ENCODE measurements at regions not wholly inside any gene's neighbourhood (a gene's known extent, or its start where the extent isn't known, plus 50 kb on each side); places are given as distances from the start of the nearest gene placed in this dataset.

DNA sequence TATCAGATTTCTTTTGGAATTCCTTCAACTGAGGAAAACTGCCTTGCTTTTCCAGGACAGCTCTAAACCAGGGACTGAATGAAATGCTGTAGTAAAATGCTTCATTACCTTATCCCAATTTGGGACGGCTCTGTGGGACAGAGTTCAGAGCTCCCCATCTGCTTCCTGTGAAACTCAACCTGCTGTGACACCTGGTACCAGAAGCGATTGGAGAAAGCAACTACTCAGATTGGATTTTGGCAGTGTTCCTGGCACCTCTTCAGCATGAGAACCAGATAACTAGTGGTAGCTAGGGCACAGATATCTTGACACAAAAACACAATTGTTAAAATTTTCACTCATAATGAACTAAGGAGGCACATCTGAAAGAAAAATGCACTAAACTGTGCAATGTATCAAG, 539.1 kb downstream of the SI start:
- DNase-seq: no peak

DNA sequence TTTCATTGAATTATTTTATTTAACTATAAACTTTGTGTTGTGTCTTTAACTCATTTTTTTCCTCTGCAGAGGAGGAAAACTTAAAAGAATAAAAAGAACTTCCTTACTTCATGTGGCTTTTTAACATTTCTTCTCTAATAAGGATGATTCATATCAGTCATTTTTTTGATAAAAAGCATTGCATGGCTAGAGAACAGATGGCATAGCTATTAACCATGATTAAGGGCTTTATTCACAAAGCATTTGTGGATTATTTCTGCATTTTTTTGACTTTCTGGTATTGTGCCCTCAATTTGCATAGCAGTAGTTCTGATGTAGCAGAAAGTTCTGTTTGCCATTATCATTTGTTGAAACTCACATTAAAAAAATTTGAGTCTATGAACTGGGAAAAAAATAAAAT, 540.8 kb downstream of the SI start:
- no peak for DNase-seq

GRCh38 chr3:164533275-164533674, 545.0 kb downstream of the SI start:
- DNase-seq: no peak

DNA sequence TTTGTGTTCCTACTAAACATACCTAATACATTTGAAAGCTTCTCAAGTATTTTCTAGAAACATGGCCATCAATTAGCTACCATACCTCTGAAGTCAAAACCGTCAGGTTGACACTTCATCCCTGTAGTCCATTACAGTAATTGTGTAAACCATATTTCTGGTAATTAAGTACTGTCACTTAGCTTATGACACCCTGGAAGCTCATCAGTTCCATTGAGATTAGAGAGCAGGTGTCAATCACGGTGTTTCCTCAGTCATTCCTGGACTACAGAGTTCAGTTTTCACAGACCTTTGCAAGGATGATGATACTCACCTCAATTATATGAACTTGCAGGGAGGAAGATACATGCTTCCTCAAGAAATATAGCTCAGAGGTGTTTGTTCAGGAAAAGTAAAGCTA, 552.0 kb downstream of the SI start:
- no peak for DNase-seq

DNA sequence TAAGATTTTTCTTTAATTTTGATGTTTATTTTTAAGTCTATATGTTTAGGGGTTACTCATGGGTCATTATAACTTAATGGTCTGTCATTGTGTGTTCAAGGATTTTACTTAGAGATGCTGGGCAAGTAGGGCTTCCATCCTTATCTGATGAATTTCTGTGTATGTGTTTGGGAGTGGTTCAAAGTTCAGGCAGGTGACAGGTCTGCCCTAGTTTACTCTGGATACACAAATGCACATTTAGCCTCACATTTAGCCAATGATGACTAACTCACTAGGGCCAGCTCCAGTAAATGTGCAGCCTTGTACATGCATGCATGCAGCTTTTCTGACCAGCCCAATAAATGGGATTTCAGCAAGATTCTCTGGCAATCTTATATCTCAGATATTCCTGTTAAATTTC, 554.1 kb downstream of the SI start:
- DNase-seq: no peak

DNA sequence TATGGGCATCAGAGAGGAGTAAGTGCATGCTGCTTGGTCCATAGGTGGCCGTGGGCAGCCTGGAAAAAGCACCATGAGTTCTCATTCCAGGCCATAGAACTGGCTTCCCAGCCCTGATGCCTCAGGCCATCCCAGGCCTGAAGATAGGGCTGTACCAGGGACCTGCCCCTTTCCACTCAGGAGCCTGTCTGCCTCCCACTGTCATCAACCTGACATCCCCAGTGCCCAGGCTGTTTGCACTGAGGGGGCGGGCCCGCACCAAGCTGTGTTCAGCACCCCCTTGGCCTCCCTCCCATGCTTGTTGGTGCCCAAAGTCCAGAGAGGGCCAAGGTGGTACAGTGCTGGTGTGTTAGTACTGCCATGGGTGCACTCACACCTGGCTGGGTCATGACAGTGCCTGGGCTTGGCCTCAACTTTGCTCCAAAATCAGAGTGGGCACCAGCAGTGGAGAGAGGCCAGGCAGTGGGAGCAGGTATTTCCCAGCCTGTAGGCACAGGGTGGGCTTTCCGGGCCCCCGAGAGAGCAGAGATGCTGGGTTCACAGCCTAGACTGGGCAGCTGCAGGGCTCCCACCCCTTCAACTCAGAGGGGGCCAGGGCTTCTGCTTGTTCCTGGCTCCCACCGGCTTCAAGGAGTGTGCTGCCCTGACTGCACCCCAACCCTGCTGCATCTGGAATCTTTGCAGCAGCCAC, 556.1 kb downstream of the SI start:
- DNase-seq: no peak

DNA sequence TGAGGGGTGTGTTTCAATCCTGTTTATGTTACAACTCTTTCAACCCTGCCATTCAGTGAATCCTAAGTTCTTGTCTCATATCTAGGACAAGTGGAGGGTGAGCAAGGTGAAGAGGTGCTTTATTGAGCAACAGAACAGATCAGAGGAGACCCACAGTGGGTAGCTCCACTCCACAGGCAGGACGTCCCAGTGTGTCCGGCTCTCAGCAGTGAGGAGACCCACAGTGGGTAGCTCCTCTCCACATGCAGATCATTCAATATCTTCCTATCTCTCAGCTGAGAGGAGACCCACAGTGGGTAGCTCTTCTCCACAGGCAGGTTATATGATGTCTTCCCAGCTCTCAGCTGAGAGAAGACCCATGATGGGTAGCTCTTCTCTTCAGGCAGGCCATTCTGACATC, 556.7 kb downstream of the SI start:
- no peak for DNase-seq

DNA sequence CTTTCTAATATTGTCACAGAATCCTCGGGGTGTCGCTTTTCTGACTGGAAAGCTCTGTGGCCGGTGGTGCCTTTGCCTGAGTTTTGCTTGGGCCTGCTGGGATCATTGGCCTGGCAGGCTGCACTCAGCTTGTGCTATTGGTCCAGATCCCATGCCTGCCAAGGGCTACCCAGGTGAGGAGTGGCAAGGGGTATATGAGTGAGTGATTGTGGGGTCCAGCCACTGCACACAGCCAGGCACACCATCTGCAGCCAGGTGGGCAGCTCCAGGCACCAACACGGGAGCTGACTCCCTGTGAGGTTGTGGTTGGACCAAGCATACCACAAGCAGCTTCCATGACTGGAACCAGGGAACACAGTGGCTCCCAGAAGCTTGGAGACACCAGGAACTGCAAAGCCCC, 557.2 kb downstream of the SI start:
- DNase-seq: no peak

DNA sequence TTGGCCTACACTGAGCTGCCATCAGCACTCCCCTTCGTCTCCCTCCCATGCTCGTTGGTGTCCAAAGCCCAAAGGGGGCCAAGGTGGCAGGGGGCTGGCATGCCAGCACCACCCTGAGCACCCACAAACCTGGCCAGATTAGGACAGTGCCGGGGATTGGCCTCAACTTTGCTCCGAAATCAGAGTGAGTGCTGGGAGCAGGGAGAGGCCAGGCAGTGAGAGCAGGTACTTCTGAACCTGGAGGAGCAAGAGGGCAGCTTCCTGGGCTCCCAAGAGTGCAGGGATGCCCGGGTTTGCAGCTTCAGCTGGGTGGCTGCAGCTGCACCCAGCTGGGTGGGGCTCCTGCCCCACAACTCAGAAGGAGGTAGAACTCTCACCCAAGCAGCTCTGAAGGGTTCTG, 563.0 kb downstream of the SI start:
- no peak for DNase-seq

DNA sequence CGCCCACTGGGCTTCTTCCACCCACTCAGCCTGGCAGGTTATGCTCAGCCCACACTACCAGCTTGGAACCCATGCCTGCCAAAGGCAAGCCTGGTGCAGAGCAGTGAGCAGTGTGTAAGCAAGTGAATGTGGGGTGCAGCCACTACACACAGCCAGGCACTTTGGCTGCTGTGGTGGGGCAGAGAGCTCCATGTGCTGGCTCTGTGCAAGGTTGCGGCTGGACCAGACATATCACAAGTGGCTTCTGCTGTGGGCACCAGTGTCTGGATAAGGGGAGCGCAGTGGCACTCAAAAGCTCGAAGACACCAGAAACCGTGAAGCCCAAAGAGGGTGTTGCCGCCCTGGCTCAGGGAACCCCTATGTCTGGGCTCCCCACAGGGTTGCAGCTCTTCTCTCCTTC, 563.7 kb downstream of the SI start:
- DNase-seq: no peak

GRCh38 chr3:164507886-164508285, 570.4 kb downstream of the SI start:
- DNase-seq: no peak

DNA sequence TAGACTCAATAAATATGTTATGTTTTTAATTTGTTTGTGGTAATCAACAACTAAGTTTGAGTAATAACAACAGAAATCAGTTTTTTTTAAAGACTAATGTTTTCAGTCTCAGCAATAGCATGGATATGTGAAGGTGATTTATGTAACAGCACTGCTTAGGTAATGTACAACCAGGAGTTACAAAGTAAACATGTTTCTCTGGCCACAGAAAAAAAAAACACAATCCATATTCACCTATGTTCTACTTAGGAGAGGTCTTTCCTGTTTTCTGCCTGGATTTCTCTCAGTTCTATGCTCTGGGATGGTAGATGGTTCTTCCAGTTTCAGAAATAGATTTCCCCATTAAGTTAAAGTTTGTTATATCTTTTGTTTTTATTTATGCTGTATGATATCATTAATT, 579.4 kb downstream of the SI start:
- no peak for DNase-seq

- DNase-seq: no peak
Observed at GRCh38 chr3:164488893-164489292, 589.4 kb downstream of the SI start.

- no peak for DNase-seq
Observed at GRCh38 chr3:164486150-164486549, 592.1 kb downstream of the SI start.

DNA sequence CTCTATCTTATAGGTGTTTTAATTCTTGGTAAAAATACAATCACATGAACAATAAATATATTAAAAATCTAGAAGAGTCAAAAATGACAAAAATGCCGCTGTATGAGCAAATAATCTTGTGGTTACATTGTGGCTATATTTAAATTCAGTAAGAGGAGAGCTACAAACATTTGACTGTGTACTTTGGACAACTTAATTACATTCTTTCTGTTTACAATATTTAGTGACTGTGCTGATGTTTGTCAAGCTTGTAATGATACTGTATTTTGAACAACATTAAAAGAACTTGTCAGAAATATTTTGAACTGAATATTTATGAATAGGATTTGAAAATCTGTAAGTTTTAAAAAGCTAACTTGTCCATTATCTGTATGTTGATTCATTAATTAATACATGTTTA, 598.3 kb downstream of the SI start:
- DNase-seq: no peak

GRCh38 chr3:164479406-164479805, 598.9 kb downstream of the SI start:
- DNase-seq: no peak

GRCh38 chr3:164478323-164478722, 600.0 kb downstream of the SI start:
- no peak for DNase-seq

DNA sequence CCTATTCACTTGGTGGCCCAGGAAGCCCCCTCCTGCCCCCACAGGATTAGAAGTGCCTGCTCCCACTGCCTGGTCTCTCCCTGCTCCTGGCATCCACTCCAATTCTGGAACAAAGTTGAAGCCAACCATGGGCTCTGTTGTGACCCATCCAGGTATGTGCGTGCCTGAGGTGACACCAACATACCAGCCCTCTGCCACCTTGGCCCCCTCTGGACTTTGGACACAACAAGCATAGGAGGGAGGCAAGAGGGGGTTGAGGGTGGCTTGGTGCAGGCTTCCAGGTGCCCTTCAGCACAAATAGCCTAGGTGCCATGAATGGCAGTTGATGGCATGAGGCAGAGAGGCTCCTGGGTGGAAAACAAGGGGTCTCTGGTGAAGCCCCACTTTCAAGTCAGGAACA, 600.9 kb downstream of the SI start:
- no peak for DNase-seq

- DNase-seq: no peak
Observed at GRCh38 chr3:164476631-164477030, 601.7 kb downstream of the SI start.

DNA sequence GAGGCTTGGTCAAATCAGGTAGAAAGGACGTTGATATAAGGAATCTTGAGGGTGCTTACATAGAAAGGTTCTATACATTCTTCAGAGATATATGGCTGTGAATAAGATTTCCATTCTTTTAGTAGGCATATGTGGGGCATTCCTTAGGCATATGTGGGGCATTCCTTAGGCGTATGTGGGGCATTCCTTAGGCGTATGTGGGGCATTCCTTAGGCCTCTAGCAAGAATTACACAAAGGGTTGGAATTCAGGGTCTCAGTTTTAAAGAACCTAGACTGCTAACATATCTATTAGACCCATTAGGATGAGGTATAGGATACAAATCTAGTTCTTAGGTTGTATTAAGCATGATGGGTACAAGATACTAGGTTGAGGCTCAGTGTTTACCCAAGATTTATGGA, 607.8 kb downstream of the SI start:
- no peak for DNase-seq

GRCh38 chr3:164468055-164468454, 610.2 kb downstream of the SI start:
- DNase-seq: no peak

DNA sequence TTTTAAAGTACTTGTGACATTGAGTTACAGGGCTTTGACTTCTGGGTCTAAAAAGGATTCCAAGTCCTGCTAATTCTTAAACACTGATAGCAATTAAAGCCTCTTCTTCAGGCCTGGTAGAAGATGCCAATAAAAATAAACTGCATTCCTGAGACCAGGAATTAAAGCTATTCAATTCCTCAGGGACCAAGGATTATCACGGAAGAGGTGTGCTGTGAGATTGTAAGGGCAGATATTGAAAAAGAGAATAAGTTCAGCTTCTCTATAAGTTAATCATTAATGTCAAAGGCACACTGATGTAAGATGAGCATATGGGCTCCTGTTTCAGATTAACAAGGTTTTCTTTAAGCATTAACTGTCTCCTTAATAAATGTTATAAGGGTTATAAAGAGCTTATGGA, 611.3 kb downstream of the SI start:
- DNase-seq: no peak

GRCh38 chr3:164465172-164465571, 613.1 kb downstream of the SI start:
- no peak for DNase-seq

GRCh38 chr3:164460851-164461250, 617.4 kb downstream of the SI start:
- no peak for DNase-seq

DNA sequence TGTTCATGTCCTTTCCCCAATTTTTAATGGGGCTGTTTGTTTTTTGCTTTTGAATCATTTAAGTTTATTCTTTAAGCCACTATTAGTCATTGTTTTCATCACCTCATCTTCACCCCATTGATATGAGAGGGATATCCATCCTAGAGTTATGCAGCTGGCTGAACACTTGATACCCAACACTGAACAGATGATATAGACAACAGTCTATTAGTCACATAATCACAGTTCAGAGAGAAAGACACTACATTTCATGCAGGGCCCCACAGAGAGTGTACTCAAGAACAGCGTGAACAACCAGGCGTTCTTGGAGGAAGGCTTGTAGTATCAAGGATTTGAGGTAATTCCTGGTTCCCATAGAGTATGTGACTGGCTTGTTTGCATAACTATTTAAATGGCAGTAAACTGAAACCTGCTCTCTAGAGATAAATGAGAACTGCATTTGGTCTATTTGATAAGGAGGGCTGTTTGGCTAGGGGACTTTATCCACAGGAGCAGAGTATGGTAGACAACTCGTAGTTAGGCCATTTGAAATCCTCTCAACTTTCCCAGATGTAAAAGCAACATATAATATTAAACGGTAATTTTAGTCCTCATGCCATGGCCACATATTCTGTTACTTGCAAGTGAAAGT, 618.7 kb downstream of the SI start:
- DNase-seq: no peak
